ENCODE measurements at regions not wholly inside any gene's neighbourhood (a gene's known extent, or its start where the extent isn't known, plus 50 kb on each side); places are given as distances from the start of the nearest gene placed in this dataset.

- no peak overlapping the region for H3K4me3 ChIP-seq (ENCODE audit: low read depth, low read length)
- in situ Hi-C loops (cut with HindIII; ENCODE audit: low sequenced_read_pairs) = no loop called here
- DNase-seq (ENCODE audit: low read depth, low spot score) = no peak
- TF ChIP-seq CTCF (IDR thresholded peaks at IDR 0.05; ENCODE audit: low read depth, low read length) = no peak
These were observed 411.9 kb upstream of the TNP1 start for GRCh38 chr2:217271813-217272212.

DNA sequence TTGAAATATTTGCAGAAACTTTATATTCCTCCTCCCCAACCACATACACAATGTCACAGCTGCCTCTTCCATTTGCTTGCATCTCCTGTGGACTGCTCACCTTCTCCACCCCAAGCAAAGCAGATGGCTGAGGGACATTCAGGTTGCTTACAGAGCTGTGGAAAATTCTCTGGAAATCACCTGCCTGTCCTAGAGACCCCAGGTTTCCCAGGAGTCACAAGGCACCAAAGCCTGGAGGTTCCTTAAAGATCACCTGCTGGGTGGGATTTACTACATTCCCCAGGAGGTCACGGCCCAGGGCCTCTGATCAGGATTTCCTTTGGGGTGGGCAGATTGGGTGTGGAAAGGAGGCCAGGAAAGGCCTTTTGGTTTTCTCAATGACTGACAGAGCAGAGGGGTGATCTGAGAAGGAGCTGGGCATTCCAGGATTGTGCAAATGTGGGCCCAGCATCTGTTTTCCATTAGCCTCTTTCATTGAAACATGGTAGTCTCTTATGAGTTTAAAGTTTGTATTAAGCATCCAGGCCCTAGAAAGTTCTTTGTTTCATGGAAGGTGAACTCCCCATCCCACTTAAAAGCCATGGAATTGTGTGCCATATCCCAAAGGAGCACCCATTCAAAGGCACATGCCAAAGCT, 410.7 kb upstream of the TNP1 start:
- DNase-seq (ENCODE audit: low read depth, low spot score) = no peak
- in situ Hi-C loops (cut with HindIII; ENCODE audit: low sequenced_read_pairs) = no loop called here
- no peak for TF ChIP-seq CTCF (IDR thresholded peaks at IDR 0.05; ENCODE audit: low read depth, low read length)
- H3K4me3 ChIP-seq (ENCODE audit: low read depth, low read length) = no peak overlapping the region

DNA sequence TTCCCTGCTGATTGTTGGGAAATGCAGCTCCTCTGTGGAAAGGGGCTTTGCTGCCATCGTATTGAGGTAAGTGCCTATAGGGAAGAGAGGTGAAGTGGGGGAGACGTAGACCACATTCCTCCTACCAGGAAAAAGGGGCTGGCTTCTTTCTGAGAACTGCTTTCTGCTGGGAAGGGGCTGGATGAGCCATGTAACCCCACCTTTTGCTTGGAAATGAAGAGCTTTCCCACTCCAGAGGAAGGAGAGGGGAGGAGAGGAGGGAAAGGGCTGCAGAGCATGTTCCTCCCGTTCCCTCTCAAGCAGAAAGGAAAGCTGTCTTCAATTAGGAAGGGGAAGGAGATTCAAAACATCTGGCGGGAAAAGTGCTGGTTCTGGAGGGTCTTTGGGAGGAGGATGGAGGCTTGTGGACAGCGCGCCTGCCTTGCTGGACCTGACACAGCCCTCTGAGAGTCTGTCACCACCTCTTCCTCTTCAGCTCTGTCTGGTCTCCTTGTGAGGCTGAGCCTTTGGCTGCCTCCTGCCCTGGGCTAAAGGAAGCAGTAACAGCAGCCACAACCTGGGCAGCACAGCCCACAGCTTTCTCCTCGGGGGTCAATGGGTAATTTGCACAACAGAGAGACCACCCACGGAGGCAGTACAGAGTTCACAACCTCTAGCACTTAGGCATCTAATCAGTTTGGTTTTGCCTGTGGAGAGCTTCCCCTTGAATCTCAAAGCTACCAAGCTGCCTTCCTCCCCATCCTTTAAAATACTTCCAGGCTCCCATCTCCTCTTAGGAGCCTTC, 410.0 kb upstream of the TNP1 start:
- H3K4me3 ChIP-seq (ENCODE audit: low read depth, low read length) = no peak overlapping the region
- in situ Hi-C loops (cut with HindIII; ENCODE audit: low sequenced_read_pairs) = no loop called here
- DNase-seq (ENCODE audit: low read depth, low spot score) = no peak
- no peak for TF ChIP-seq CTCF (IDR thresholded peaks at IDR 0.05; ENCODE audit: low read depth, low read length)

- in situ Hi-C loops (cut with HindIII; ENCODE audit: low sequenced_read_pairs) = no loop called here
- H3K4me3 ChIP-seq (ENCODE audit: low read depth, low read length) = no peak overlapping the region
- no peak for DNase-seq (ENCODE audit: low read depth, low spot score)
- TF ChIP-seq CTCF (IDR thresholded peaks at IDR 0.05; ENCODE audit: low read depth, low read length) = no peak
These were observed 409.1 kb upstream of the TNP1 start for GRCh38 chr2:217268978-217269377.

DNA sequence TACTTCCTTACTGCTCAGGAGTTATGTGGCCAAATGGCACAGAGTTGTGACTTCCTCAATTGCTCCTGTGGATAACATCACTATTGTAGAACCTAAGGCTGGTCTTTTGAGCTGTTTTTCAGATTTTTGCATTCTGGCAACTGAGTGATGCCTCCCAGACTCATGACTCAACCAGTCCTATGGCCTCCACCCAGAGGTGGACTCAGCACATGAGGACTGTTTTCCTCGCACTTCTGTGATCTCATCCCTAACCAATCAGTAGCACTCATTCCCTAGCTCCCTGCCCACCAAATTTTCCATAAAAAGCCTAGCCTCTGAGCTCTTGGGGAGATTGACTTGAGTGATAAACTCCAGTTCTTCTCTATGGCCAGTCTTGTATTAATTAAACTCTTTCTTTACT, 407.9 kb upstream of the TNP1 start:
- H3K4me3 ChIP-seq (ENCODE audit: low read depth, low read length) = no peak overlapping the region
- in situ Hi-C loops (cut with HindIII; ENCODE audit: low sequenced_read_pairs) = no loop called here
- TF ChIP-seq CTCF (IDR thresholded peaks at IDR 0.05; ENCODE audit: low read depth, low read length) = no peak
- DNase-seq (ENCODE audit: low read depth, low spot score) = no peak

DNA sequence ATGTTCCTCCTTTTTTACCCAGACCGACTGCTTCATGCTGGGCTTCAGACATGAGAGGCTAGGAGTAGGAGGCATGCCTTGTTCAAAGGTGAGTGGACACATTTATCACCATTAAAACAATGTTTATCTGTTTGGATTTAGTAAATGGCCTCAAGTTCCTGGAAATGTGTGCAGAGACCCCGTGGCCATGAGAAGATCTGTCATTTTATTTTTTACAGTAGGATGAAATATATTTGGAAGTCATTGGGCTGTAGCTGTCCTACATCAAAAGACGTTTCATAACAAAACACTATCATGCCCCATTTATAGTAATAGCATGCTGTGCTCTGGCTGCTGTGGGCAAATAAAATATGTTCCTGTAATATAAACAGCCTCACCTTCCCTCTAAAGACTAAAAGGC, 403.9 kb upstream of the TNP1 start:
- no peak for DNase-seq (ENCODE audit: low read depth, low spot score)
- no peak for TF ChIP-seq CTCF (IDR thresholded peaks at IDR 0.05; ENCODE audit: low read depth, low read length)
- H3K4me3 ChIP-seq (ENCODE audit: low read depth, low read length) = no peak overlapping the region
- in situ Hi-C loops (cut with HindIII; ENCODE audit: low sequenced_read_pairs) = no loop called here

Measured in astrocyte of the spinal cord (primary cell).